HG02678 (cell line): ENCODE measurements at regions not wholly inside any gene's neighbourhood (a gene's known extent, or its start where the extent isn't known, plus 50 kb on each side); places are given as distances from the start of the nearest gene placed in this dataset.
"Not testable (repeated sequence)": the region's sequence is repeated elsewhere in the genome, so short reads cannot be mapped to it uniquely, and the experiment has no call there.

ENCODE experiments used
- ATAC-seq: cut with Tn5 transposase; IDR thresholded peaks from one replicate; pipeline ENCODE4 v1.9.1; 2021; ENCODE audit warnings: mild to moderate bottlenecking, moderate library complexity; ENCODE audit not compliant: unreplicated experiment

- no peak for ATAC-seq
These were observed 95.0 kb downstream of the FAM53A start for GRCh38 chr4:1589098-1589497.

DNA sequence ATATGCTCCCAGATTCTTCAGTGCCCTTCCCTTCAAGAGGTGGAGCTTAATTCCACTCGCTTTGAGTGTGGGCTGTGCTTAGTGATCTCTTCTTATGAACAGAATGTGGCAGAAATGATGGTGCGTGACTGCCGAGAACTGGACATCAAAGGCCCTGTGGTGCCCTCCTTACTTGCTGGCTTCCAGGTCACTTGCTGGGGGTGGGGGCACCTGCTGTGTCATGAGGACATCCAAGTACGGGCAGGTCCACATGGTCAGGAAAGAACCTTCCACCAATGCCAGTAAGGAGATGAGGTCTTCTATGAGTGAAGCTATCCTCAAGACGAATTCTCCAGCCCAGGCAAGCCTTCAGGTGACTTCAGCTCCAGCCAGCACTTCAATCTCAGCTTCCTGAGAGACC lies 95.8 kb downstream of the FAM53A start:
- ATAC-seq = no peak

- ATAC-seq = no peak
These were observed 99.6 kb downstream of the FAM53A start for GRCh38 chr4:1584498-1584897.

- ATAC-seq = no peak
These were observed 100.3 kb downstream of the FAM53A start for GRCh38 chr4:1583859-1584258.

- no peak for ATAC-seq
These were observed 100.9 kb downstream of the FAM53A start for GRCh38 chr4:1583051-1583785.

- no peak for ATAC-seq
These were observed 101.9 kb downstream of the FAM53A start for GRCh38 chr4:1582227-1582626.

DNA sequence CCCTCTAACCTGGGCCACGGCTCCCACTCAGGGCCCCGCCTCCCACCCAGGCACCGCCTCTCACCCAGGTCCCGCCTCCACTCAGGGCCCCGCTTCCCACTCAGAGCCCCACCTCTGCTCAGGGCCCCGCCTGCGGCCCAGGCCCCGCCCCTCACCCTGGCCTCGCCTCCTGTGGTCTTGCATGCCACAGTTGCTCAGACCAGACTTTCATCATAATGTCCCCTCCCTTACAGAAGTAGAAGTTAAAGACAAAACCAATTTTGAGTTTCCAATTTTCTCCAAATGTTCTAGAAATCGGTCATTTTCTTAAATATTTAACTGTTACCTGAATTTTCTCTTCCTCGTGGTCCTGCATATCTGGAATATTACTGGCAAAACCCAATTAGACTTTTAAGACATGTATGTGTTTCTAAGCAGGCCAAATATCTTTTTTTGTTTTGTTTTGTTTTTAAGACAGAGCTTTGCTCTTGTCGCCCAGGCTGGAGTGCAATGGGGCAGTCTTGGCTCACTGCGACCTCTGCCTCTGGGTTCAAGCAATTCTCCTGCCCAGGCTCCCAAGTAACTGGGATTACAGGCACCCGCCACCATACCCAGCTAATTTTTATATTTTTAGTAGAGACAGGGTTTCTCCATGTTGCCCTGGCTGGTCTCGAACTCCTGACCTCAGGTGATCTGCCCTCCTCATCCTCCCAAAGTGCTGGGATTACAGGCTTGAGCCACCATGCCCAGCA lies 102.8 kb downstream of the FAM53A start:
- ATAC-seq = not testable (repeated sequence)

GRCh38 chr4:1580692-1581012 lies 103.5 kb downstream of the FAM53A start:
- not testable (repeated sequence) for ATAC-seq

DNA sequence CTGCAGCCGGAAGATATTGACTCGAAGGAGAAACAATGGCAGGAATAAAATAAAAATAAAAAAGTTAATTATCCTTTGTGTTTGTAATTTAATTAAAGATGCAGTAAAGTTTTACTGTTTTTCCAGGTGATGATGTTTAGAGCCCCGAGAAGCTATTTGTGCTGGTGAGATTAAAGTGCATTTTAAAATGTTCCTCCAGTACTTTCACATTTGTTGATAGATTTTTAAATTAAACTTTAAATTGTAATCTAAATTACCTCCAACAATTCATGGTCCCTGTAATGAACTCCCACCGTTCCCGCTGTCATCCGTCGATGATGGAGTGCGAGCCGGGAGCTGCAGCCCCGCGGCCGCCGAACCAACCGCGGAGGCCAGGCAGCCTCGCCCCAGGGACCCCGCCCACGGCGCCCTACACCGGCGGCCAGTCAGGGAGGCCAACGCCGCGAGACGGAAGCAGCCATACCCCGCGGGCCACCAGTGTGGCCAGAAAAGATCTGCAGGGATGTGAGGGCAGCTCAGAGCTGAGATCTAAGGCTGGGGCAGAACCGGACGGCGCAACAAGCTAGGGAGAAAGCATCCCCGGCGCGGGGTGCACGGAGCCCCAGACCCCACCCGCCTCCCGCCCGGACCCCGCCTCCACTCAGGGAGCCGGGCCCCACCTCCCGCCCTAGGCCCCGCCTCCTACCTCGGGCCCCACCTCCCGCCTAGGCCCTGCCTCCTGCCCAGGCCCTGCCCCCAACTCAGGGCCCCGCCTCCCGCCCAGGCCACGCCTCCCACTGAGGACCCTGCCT lies 104.0 kb downstream of the FAM53A start:
- ATAC-seq = no peak

DNA sequence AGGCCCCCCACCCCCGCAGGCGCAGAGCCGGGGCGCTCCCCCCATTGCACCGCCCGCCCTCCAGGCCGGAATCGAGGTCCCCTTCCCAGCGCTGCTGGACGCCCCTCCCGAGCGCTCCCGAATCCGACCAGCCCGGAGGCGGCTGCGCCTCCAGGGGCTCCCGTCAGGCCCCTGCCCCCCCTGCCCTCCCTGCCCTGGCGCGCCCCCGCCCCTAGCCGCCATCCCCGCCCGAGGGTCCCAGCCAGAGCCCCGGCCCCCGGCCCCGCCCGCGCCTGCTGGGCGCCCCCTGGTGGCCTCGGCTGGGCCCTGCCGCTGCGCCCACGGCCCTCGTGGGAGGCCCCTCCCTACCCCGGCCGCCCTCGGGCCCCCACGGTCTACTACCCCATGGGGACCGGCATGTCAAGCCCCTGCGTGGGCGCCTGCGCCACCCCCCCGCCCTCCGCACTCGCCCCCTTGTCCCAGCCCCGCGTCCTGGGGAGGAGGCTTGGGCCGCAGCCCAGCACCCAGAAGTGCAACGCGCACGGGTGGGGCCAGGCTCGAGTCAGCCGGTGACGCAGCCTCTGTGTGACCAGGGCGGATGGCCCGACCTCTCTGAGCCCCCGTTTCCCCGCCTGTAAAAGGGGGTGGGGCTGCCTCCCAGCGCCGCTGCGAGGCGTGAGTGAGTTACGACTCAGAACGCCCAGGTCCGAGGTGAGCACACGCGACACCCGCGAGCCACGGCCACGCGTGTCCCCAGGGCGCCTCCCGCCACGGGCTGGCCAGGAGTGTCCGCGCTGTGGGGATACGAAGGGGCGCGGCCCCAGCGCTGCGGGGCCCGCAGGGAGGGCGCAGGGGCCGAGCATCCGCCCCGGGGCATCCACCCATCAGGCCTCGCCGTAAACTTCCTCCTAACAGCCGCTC lies 104.9 kb downstream of the FAM53A start:
- peak; percentile 37 for ATAC-seq

DNA sequence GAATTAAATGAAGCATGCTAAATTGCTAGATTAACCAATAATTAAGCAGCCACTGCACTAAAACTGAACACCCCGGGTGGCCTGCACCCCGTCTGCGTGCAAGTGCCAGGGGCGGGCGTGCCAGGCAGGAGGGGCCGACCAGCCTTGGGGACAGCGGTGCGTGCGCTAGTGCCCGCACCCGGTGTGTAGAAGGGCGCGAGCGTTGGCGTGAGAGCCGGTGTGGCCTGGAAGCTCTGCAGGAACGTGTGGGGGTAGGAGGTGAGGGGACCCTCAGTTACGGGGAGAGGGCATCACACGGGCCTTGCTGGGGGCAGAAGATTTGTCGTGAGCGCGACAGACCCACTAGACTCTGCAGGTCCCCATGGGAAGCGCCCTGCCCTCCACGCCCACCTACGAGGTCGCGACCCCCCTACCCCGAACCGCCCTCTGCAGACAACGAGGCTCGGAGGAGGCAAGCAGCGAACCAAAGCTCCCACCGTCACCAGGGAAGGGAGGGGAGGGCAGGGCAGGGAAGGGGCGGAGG lies 105.8 kb downstream of the FAM53A start:
- no peak for ATAC-seq

DNA sequence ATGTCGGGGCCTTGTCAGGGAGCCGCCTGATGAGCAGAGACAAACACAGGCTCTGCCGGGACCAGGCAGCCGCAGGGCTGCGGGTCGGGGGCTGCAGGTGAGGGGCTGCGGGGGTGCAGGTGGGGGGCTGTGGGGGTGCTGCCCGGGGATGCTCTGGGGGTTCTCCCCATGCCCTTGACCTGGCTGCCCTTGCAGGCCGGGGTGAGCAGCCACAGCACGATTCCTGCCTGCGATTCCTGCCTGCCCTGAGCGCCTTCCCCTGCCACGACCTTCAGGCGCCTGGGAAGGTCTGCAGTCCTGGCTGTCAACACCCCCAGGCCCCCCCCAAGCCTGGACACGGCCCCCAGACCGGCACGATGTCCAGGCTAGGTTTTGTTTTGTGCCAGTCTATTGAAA lies 106.3 kb downstream of the FAM53A start:
- ATAC-seq = no peak

DNA sequence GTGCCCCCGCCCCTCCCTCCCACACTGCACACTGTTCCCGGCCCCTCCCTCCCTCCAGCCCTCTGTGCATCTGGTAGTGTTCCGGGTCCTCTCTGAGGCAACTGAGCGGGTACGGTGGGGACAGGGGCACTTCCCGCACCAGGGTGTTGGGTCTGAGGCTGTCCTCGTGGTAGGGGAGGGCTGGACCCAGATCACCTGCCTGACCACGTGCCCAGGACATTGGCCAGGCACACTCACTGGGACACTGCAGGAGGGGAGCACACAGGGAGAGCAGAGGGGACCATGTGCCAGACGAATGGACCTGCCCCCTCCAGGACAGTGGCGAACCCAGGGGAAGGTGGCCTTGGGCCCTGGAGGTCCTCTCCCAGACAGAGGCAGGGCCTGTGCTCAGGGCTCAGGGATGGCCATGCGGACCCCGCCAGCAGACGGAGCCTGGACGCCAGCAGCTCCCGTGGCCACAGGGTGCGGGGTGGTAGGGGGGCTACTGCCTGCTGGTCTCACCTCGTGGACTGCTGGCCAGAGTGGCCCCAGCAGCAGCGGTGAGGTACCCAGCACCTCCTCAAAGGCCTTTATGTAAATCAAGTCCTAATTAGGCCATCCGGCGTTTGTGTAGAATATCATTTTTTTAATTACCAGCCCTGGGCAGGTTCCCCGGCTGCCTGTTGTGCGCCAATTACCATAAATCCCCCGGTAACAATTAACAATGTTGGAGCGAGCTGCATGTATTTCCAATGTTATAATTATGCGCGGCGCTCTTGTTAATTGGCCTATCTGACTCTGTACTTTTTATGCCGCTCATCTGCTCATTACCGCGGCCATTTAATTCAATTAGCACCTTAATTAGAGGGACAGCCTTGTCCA lies 106.9 kb downstream of the FAM53A start:
- ATAC-seq = no peak

GRCh38 chr4:1576304-1576960 lies 107.7 kb downstream of the FAM53A start:
- ATAC-seq = no peak

DNA sequence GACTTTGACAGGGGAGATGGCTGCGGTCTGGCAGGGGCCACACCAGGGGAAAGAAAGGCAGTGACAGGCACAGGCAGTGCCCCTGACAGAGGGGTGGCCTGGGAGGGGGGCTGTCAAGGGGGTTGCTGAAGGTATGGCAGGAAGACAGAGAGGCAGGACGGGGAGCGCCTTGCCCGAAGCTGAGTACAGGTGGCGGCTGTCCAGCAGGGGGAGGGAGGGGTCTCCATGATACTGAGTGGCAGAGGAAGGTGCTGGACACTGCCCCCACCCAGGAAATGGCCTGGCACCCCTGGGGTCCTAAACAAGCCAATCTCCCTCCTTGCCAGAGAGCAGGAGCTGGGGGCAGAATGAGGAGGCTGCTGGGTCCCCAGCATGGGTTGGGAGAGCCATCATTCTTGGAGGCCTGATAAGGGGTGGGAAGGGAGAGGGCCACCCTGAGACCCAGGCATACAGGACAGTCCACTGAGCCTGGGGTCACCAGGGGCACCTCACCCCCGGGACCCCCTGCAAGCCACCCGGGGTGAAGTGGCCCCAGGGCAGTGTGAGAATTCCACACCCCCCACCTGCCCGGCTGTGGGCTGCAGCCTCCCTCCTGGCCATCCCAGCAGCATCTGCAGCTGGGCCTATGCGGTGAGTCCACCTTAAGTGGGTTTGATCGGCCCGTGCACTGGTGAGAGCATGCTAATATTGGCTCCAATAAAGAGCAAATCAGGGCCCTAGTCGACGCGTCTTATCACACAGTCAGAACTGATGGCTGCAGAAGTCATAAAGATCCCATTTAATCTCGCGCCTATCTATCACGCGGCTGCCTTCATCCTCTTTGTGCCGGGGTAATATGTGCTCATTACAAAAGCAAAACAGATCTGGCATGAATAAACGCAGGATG lies 108.5 kb downstream of the FAM53A start:
- ATAC-seq = no peak

DNA sequence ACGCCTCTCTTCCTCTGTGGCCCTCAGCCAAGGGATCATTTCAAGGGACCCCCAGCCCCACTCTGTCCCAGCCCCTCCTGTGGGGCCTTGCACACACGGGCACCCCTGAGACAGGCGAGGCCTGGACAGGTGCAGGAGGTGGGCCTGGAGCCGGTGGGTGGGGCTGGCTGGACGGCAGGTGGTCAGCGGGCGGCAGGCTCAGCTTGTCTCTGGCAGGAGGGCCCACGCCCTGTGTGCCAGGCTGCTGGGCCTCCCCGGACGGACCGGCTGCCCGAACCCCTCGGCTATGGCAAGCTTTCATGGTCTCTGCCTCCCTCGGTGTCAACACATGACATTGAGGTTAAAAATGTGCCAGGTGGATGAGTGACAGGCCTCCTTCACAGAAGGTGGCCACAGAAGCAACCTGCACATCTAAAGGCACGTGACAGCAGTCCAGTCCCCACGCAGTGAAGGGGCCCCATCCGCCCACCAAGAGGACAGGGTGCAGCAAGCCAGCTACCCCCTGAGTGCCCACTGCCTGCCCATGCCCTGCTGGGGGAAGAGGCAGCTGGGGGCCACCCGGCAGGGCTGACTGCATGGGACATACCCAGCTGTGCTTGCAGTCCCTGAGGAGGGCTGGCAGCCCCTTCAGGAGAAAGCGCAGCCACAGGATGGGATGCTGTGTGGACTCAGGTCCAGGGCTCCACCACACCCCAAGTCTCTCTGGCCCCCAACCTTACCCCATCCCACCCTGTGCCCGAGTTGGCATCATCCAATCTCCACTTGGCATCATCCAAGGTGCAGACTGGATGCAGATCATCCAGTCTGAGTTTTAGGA lies 109.3 kb downstream of the FAM53A start:
- no peak for ATAC-seq

DNA sequence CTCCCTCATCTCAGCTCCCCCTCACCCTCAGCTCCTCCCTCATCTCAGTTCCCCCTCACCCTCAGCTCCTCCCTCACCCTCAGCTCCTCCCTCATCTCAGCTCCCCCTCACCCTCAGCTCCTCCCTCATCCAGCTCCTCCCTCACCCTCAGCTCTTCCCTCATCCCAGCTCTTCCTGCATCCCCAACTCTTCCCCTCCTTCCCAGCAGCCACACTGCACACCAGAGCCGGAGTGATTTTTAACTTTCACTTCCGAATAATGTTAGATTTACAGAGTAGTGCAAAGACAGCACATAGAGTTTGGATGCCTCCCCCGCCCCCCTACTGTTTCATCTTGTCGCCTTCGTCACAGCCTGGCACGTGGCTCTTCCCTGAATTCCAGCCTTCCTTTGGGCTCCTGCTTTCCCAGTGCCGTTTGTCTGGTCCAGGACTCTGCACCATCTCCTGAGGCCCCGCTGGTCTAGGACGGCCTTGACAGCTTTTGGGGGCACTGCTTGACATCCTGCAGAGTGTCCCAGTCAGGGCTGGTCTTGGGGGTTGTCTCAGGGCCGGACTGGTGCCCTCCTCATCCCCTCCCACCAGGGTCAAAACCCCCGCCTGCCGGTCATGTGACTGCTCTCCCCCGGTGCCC lies 110.2 kb downstream of the FAM53A start:
- no peak for ATAC-seq
